ENCODE measurements at regions not wholly inside any gene's neighbourhood (a gene's known extent, or its start where the extent isn't known, plus 50 kb on each side); places are given as distances from the start of the nearest gene placed in this dataset.

DNA sequence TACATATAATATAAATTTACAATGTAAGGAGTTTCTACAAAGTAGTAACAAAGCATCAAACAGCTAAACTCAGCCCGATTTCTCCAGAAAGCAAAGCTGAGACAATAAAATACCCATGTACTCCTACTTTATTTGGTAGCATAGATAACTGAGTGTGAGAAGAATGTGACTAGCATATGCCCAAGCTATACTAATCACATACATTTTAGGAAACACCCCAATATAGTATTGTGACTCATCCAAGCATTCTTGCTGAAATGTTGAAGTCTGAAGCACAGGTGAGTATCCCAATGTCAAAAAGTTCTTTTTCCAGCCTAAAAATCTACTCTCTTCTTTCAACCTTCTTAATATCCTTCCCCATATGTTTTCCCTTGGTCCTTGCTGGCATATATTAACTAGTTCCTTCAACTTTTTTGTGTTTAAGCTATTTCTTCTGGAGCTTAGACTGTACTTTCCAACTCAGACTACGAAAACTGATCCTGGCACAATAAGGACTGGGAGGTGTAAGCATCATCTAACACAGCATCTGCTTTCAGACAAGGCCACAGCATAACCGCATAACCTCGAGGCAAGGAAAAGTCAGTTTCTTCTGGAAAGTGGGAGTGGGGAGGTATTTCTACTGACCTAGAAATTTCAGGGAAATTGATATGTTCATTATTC is 163.0 kb upstream of the RNPC3 start:
- no peak for TF ChIP-seq CTCF (IDR thresholded peaks at IDR 0.05)
- TF ChIP-seq POLR2A (IDR thresholded peaks at IDR 0.05) = no peak
- no peak for TF ChIP-seq EP300 (IDR thresholded peaks at IDR 0.05)
